Endothelial cell of umbilical vein (primary cell): ENCODE measurements at regions not wholly inside any gene's neighbourhood (a gene's known extent, or its start where the extent isn't known, plus 50 kb on each side); places are given as distances from the start of the nearest gene placed in this dataset.
"Not testable (repeated sequence)": the region's sequence is repeated elsewhere in the genome, so short reads cannot be mapped to it uniquely, and the experiment has no call there.

Experiments
- EZH2 ChIP-seq: IDR thresholded peaks from 2 replicates; pipeline ENCODE4 v1.6.1; 2012; ENCODE audit warnings: borderline replicate concordance, low read depth, mild to moderate bottlenecking, moderate library complexity, low read length, inconsistent platforms; ENCODE audit not compliant: severe bottlenecking
- MYC ChIP-seq: IDR thresholded peaks from one replicate; pipeline ENCODE4 v1.6.1; 2011; ENCODE audit warnings: mild to moderate bottlenecking, low read depth, low read length
- POLR2A ChIP-seq: IDR thresholded peaks from 2 replicates; pipeline ENCODE4 v1.6.1; 2012; ENCODE audit warnings: low read depth, mild to moderate bottlenecking, control low read depth, low read length
- POLR2AphosphoS5 ChIP-seq: IDR thresholded peaks from 2 replicates; pipeline ENCODE4 v1.6.1; 2012; ENCODE audit warnings: low read depth, mild to moderate bottlenecking, control low read depth, low read length, moderate library complexity; ENCODE audit not compliant: insufficient read depth
- TF ChIP-seq, protein P1 (sequence below), 2 donors: IDR thresholded peaks; 1 replicate in 1 of 2; 2 replicates in 1 of 2; pipeline ENCODE4 v1.5.1; 2011; ENCODE audit warnings: low read length in 2 of 2, mild to moderate bottlenecking in 2 of 2, moderate library complexity in 2 of 2, control low read depth in 1 of 2, inconsistent platforms in 1 of 2, low read depth in 1 of 2; ENCODE audit not compliant: insufficient read depth in 1 of 2; ENCODE audit errors: extremely low read depth in 1 of 2
- TF ChIP-seq, protein P2 (sequence below): IDR thresholded peaks from 2 replicates; pipeline ENCODE4 v1.6.1; 2011; ENCODE audit not compliant: insufficient read depth, insufficient read length

DNA sequence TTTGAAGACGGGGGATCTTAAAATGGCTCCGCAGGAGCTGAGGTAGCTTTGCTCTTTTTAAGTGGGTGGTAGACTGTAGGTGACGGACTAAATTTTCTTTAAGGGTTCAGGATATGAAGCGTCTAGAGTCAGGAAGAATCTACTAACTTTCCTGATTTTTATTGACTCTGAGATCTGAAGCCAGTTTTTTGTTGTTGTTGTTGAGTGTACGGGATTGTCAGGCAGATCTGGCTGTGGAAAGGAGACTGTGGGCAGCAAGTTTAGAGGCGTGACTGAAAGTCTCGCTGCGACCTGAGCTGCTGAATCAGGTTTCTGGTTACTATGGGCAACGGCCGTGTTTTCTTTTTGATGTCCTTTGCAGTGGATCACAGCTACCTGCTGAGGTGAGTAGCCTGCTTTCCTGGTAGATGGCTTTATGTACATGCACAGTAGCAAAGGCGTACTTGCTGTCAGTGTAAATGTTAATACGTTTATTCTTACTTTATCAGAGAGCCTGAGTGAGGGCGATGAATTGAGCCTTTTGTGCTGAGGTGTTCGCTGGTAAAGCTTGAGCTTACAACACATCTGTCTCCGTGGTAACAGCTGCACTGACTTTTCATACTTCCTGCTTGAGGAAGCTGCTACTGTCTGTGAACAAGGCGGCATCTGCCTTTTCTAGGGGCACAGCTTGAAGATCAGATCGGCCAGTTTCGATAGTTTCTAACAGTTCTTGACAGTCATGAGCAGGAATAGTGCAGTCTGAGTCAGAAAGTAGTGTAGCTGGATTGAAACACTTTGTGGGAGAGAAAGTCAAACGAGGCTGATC, 193.7 kb downstream of the OTOP1 start:
- TF ChIP-seq POLR2A, POLR2AphosphoS5, EZH2, MYC: not testable (repeated sequence)
- TF ChIP-seq, protein P1, sequence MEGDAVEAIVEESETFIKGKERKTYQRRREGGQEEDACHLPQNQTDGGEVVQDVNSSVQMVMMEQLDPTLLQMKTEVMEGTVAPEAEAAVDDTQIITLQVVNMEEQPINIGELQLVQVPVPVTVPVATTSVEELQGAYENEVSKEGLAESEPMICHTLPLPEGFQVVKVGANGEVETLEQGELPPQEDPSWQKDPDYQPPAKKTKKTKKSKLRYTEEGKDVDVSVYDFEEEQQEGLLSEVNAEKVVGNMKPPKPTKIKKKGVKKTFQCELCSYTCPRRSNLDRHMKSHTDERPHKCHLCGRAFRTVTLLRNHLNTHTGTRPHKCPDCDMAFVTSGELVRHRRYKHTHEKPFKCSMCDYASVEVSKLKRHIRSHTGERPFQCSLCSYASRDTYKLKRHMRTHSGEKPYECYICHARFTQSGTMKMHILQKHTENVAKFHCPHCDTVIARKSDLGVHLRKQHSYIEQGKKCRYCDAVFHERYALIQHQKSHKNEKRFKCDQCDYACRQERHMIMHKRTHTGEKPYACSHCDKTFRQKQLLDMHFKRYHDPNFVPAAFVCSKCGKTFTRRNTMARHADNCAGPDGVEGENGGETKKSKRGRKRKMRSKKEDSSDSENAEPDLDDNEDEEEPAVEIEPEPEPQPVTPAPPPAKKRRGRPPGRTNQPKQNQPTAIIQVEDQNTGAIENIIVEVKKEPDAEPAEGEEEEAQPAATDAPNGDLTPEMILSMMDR (IDR thresholded peaks at IDR 0.05; ENCODE audit: extremely low read depth in 1 of 2, insufficient read depth in 1 of 2, low read depth in 1 of 2, low read length in 2 of 2) = not testable (repeated sequence)
- TF ChIP-seq, protein P2, sequence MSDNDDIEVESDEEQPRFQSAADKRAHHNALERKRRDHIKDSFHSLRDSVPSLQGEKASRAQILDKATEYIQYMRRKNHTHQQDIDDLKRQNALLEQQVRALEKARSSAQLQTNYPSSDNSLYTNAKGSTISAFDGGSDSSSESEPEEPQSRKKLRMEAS = not testable (repeated sequence)
